ENCODE measurements at regions not wholly inside any gene's neighbourhood (a gene's known extent, or its start where the extent isn't known, plus 50 kb on each side); places are given as distances from the start of the nearest gene placed in this dataset.
"Not testable (repeated sequence)": the region's sequence is repeated elsewhere in the genome, so short reads cannot be mapped to it uniquely, and the experiment has no call there.

GRCh38 chr10:108315636-108316035, 1151.1 kb upstream of the SORCS1 start:
- TF ChIP-seq EZH2 (IDR thresholded peaks at IDR 0.05; ENCODE audit: insufficient read depth, poor library complexity, severe bottlenecking); EZH2phosphoT487 (IDR thresholded peaks at IDR 0.05; ENCODE audit: insufficient read depth, low read depth): not testable (repeated sequence)

All from GM23248 (cell line).